HL-60 (cell line): ENCODE measurements at regions not wholly inside any gene's neighbourhood (a gene's known extent, or its start where the extent isn't known, plus 50 kb on each side); places are given as distances from the start of the nearest gene placed in this dataset.

Experiments
- POLR2AphosphoS5 ChIP-seq: IDR thresholded peaks from 2 replicates; pipeline ENCODE4 v1.6.1; 2012; ENCODE audit warnings: low read depth
- SPI1 ChIP-seq: IDR thresholded peaks from 2 replicates; pipeline ENCODE4 v1.6.1; 2012; ENCODE audit warnings: low read depth, mild to moderate bottlenecking, borderline replicate concordance
- TF ChIP-seq, protein P1 (sequence below): IDR thresholded peaks from one replicate; pipeline ENCODE4 v1.5.1; 2011; ENCODE audit warnings: low read length, control low read depth, inconsistent platforms; ENCODE audit not compliant: insufficient read depth

DNA sequence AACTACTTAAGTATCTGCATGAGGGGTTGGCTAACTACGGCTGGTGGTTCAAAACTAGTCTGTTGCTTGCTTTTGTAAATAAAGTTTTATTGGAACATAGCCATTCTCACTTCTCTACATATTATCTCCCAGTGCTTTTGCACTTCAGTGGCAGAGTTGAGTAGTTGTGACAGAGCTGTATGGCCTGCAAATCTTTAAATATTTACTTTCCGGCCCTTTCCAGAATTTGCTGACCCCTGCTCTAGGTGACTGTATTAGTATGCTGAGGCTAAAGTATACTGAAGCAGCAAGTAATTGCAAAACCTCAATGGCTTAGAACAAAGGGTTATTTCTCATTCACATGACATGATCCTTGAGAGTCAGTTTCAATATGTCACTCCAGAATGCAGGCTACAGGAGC, 78.3 kb downstream of the OTUD1 start:
- TF ChIP-seq POLR2AphosphoS5 (no peak), SPI1 (no peak)
- TF ChIP-seq, protein P1, sequence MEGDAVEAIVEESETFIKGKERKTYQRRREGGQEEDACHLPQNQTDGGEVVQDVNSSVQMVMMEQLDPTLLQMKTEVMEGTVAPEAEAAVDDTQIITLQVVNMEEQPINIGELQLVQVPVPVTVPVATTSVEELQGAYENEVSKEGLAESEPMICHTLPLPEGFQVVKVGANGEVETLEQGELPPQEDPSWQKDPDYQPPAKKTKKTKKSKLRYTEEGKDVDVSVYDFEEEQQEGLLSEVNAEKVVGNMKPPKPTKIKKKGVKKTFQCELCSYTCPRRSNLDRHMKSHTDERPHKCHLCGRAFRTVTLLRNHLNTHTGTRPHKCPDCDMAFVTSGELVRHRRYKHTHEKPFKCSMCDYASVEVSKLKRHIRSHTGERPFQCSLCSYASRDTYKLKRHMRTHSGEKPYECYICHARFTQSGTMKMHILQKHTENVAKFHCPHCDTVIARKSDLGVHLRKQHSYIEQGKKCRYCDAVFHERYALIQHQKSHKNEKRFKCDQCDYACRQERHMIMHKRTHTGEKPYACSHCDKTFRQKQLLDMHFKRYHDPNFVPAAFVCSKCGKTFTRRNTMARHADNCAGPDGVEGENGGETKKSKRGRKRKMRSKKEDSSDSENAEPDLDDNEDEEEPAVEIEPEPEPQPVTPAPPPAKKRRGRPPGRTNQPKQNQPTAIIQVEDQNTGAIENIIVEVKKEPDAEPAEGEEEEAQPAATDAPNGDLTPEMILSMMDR, result no peak
